GM18511 (cell line): ENCODE measurements at regions not wholly inside any gene's neighbourhood (a gene's known extent, or its start where the extent isn't known, plus 50 kb on each side); places are given as distances from the start of the nearest gene placed in this dataset.
"Not testable (repeated sequence)": the region's sequence is repeated elsewhere in the genome, so short reads cannot be mapped to it uniquely, and the experiment has no call there.

Experiments used
- ATAC-seq: cut with Tn5 transposase; IDR thresholded peaks from one replicate; pipeline ENCODE4 v1.9.1; 2021; ENCODE audit warnings: mild to moderate bottlenecking, moderate library complexity; ENCODE audit not compliant: unreplicated experiment

DNA sequence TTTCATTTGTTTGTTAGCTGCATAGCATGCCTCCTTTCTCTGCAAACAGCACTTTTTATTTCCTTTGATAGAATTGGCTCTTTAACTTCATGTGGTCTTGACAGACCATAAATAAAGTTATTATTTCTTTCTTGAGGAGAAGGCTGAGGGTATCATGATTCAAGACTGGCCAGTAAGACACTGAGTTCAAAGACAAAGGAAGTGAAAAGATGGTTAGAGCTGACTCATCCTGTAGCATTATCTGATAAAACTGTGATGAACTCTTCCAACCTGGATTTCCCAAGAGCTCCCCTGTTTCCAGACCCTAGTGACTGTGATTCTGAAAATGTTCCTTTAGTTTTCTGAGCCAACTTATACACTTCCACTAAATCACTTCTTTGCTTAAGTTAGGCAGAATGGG, 179.3 kb upstream of the FAT3 start:
- ATAC-seq = no peak

DNA sequence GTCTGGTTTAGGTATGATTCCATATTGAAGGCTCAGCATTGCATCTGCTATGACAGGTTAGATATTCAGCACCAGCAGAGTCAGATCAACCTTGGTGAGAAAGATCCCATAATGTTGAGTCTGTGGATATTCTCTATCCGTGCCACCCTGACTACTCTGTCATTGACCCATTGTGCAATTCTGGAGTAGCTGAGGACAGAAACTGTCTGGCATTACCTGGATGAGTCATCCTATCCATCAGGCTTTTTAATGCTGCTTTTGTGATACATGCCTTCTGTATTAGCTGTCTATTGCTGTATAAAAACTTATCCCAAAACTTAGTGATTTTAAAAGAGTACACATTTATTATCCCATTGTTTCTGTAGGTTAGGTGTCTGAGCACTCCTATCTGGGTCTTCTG, 189.1 kb upstream of the FAT3 start:
- no peak for ATAC-seq

DNA sequence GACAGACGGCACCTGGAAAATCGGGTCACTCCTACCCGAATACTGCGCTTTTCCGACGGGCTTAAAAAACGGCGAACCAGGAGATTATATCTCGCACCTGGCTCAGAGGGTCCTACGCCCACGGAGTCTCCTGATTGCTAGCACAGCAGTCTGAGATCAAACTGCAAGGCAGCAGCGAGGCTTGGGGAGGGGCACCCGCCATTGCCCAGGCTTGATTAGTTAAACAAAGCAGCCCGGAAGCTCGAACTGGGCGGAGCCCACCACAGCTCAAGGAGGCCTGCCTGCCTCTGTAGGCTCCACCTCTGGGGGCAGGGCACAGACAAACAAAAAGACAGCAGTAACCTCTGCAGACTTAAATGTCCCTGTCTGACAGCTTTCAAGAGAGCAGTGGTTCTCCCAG, 197.5 kb upstream of the FAT3 start:
- not testable (repeated sequence) for ATAC-seq

DNA sequence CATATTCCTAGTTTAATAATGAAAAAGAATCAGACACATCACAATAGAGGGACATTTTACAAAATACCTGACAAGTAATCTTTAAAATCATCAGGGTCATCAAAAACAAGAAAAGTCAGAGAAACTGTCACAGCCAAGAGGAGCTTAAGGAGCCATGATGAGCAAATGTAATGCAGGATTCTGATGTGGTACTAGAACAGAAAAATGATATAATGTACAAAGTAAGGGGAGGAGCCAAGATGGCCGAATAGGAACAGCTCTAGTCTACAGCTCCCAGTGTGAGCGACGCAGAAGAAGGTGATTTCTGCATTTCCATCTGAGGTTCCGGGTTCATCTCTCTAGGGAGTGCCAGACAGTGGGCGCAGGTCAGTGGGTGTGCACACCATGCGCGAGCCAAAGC, 198.0 kb upstream of the FAT3 start:
- ATAC-seq = no peak

DNA sequence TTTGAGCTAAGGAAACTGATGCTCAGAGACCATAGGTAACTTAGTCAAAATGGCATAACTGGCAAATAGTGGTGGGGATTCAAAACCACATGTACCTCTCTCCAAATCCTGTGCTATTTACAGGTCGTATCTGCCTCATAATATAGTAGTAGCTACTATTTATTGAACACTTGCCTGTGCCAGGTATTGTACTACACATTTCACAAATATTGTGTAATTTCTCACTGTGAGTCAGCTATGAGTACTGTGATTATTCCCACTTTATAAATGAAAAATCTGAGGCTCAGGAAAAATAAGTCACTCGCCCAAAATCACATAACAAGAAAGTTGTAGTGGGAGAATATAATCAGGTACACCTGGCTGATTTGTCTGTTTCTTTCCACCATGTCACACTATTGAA, 199.8 kb upstream of the FAT3 start:
- ATAC-seq = no peak

DNA sequence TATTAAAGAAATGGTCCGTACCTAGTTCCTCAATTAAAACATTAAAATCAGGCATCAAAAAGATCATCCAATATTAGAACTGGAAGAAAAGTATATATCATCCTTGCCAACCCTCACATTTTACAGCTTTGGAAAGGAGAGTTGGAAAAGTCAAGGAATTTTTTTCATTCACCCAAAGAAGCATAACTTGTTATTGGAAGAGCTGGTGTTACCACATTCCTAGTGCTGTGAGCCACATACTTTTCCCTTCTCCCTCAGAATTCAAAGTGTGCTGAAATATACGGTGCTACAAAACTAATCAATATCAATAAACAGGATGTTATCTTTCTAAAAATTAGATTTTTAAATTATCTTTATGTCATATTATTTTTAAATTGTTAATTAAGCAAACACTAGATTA, 202.1 kb upstream of the FAT3 start:
- ATAC-seq = no peak

DNA sequence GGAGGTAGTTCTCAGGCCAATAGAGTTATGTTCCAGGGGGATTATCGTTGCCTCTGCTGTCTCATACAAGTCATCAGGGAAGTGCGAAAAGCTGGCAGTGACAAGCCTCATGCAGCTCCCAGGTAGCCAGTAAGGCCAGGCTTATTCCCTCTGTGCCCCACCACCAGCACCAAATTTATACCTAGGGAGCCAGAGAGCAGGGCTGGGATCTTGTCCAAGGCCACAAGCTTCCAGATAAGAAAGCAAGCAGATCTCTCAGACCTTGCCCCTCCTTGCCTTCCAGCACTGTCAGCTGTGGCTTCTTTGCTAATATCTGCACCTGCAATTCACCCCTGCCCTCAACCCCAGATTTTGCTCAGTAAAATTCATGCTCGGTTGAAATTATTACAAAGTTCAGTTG, 206.3 kb upstream of the FAT3 start:
- no peak for ATAC-seq

DNA sequence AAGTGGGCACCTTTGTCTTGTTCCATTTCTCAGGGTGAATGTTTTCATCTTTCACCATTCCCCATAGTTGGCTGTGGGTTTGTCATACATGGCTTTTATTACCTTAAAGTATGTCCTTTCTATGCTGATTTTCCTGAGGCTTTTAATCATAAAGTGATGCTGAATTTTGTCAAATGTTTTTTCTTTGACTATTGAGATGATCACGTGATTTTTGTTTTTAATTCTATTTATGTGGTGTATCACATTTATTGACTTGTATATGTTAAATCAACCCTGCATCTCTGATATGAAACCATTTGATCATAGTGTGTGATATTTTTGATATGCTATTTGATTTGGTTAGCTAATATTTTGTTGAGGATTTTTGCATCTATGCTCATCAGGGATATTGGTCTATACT, 216.4 kb upstream of the FAT3 start:
- no peak for ATAC-seq

DNA sequence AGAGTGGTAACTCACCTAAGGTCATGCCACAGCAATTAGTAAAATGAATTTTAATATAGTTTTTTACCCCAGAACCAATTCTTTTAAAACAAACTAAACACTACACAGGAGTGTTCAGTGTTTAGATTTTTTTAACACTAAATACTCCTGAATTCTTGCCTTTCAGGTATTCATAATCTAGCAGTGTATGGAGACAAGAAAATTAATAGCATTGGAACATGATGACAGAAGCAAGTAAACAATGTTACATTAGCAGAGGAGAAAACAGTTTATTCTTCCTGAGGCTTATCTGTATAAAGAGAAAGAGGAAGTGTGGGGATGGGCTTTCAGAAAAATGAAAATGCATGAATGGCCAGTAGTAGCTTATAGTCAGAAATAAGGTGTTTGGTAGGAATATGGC, 222.1 kb upstream of the FAT3 start:
- no peak for ATAC-seq

DNA sequence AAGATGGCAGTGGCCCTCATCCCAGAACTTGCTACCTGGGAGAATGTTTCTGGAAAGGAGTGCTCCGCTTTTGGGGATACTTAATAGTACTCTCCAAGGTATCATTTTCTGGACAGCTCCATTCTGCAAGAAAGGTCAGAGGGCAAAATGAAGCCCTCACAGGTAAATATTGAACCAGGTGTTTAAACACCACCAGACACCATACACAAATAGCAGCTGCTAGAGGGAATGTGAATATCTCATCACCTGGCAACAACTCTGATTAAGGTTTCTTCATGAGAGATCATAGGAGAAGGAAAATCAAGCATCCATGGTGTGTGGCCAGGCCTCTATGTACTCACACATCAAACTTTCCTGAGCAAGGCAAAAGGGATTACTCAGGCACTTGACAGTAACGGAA, 226.1 kb upstream of the FAT3 start:
- ATAC-seq = no peak

DNA sequence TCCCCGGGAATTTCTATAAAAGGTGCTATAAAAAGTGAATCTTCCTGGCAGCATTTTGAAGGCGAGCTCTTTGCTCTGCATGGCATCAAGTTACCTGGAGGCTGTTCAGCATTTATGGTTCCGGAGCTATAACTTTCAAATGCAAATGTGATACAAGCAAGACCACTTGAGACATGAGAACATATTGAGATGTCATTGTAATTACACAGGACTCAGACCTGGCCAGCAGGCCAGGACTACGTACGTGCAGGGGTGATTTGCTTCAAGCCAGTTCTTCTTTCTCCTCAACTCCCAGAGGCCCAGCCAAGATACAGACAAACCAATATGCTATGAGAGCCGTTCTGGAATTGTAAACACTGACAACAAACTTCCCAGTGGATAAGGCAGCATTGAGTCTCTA, 227.4 kb upstream of the FAT3 start:
- no peak for ATAC-seq

DNA sequence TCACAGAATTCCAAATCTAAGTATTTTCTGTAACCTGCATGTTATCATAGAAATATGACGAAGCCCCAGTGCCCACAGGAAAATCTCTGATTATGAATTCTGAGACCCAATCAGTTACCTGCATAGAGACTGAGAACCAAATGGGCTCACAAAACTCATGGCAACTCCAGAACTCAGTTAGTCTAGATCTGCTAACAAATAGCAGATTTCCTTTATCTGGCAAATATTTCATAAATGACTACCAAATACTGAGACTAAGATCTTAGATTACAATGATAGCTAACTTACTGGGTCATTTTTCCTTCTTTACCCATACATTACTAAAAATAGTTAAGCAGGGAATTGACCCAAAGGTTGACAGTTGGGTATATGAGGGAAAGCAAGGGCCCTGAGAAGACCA, 228.1 kb upstream of the FAT3 start:
- no peak for ATAC-seq

DNA sequence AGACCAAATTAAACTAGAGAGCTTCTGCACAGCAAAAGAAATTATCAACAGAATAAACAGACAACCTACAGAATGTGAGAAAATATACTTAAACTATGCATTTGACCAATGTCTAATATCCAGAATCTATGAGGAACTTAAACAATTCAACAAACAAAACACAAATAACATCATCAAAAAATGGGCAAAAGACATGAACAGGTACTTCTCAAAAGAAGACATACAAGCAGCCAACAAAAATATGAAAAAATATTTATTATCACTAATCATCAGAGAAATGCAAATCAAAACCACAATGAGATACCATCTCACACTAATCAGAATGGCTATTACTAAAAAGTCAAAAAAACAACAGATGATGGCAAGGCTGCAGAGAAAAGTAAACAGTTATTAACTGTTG, 236.2 kb upstream of the FAT3 start:
- ATAC-seq = not testable (repeated sequence)

DNA sequence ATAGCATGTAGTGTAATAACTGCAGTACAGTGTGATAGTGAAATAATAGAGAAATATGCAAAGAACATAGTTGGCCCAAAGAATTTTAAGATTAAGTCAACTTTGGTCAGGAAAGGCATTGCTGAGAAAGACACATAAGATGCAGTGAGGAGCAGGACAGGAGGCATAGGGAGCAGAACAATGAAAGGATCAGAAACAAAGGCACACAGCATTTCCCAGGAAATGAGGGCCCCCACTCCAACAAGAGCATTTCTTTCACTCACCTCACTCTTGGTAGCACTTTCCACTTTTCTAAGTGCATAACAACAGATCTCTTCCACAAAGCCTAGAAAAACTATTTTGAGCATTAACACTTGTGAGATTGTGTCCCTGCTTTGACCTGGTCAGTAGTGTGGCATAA, 238.4 kb upstream of the FAT3 start:
- no peak for ATAC-seq

DNA sequence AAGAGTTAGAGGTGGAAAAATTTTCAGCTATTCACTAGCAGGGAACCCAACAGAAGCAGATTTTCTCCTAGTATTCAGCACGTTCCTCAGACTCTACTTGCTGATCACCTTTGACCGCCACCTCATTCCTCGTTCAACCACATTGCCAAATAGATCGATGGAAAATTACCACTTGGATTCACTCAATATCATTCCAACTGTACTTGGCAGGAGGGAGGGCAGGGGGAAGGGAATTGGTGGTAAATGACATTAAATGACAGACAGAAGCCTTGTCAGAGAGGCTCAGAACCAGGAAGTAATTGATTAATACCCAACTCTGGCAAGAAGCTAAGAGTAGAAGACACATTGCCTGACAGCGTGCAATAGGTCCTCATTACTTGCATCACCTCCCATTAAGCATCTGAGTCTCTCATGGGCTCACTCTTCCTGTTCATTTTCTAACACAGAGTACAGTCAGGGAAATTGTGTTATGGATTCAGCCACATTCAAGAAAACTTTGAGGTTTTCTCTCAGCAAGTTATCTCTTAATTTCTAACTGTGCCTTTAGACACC, 240.5 kb upstream of the FAT3 start:
- no peak for ATAC-seq

DNA sequence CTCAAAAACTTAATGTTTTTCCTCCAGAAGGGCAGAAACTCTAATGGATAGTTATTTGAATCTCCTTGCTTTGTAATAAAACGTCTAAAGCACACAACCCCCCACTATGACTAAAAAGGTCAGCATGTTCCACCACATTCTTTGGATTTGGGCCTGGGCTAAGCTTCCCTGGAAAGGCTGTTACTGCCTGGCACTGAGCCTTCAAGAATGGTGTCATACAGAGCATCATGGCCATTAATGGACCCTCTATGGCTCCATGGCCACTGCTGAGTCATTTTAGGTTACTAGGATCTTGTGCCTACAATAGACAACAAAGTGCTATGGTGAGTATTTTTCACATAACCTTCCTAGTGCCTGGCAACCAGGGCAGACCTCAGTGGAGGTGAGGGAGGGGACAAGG, 242.6 kb upstream of the FAT3 start:
- ATAC-seq = no peak

DNA sequence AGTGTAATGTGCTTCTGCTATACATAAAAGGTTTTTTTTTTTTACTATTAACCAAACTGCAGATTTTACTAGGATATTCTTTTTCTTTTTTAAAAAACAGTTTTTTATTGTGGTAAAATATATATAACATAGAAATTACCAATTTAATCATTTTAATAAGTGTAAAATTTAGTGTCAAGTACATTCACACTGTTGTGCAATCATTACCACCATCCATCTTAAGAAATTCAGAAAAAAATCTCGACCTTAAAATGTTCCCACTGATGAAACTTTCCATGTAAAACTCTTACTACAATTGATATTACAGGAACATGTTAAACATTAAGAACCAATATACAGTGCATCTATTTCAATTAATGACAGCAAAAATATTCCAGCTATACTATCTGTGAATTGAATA, 244.8 kb upstream of the FAT3 start:
- ATAC-seq = no peak

DNA sequence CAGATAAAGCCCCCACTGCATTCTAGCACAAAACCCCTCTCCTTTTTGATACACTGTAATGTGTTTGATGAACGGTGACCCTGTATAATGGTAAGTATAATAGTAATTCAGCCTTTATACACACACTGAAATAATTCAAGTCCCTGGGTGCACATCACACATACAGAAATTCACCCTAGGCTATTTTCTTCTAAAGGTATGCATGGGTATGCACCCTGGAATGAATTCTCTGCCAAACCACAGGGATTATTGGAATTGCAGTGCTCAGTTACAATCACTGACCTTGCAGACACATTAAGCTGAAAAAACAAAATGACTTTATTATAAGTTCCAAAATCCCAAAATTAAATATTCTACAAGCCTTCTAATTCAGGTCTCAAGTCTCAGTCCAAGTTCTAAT, 245.9 kb upstream of the FAT3 start:
- ATAC-seq = no peak

DNA sequence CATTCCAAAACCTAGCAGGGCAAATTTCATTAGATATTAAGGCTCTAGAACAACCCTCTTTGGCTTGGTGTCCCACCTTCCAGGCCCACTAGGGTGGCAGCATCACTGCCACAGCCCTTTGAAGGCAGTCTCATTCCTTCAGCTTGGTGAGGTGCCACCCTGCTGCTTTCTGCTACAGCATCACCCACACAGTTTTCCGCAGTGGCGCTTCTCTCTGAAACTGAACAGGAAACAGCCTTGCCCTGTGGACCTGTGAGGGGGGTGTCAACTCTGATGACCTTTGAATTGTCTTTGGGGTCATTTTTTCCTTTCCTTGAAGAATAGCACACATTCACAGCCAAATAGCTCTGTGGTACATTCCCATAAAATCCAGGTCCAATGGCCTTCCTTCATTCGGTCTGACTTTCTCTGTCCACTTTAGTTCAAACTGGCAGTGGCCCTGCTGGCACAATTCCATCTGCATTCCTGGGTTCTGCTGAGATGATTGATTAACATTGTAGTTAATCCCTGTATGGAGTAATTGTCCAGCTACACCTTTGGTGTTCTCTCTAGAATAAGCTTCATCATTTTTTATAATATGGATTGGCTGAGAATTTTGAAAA, 251.9 kb upstream of the FAT3 start:
- no peak for ATAC-seq

DNA sequence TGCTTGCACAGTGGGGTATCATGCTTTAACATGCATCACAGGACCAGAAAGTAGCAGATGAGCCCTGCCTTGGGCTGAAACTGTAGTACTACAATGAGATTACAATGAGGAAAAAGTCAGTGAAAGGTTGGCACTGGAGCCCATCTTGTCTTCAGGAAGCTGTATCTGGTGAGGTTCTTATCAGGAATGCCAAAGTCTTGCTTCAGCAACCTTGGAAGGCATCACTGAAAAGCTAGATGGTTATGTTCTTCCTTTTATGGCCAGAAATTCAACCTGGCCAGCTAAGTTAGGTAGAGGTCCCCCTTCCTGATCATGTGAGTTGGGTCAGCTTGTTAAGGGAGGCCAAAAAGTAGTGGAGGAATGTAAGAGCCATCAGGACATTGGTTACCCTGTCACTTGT, 254.0 kb upstream of the FAT3 start:
- ATAC-seq = no peak

DNA sequence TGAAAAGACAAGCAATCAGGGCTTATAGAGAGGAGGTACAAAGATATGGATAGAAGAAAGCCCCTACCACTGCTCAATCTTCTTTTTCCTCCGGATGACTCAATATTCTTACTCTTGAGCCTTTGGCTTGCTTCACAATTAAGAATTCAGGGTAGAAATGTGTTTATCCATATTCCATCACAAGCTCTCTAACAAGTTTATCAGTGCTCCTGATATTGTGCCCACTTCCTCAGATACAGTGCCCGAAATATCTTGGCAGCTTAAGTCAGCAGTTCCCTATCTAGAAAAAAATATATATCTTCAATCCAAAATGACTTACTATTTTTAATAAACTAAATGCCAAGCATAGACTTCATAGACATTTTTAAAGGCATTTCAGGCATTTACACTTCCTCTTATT, 255.1 kb upstream of the FAT3 start:
- ATAC-seq = no peak

DNA sequence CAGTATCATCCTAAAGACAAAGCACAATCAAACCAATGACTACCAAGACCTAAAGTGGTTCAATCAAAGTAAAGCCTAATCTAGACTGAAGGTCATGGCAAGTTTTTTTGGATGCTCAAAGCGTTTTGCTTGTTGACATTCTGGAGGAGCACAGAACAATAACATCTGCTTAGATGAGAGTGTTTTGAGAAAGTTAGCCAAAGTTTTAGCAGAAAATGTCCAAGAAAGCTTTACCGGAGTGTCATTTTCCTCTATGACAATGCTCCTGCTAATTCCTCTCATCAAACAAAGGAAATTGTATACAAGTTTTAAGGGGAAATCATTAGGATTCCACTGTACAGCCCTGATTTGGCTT, 256.9 kb upstream of the FAT3 start:
- no peak for ATAC-seq

DNA sequence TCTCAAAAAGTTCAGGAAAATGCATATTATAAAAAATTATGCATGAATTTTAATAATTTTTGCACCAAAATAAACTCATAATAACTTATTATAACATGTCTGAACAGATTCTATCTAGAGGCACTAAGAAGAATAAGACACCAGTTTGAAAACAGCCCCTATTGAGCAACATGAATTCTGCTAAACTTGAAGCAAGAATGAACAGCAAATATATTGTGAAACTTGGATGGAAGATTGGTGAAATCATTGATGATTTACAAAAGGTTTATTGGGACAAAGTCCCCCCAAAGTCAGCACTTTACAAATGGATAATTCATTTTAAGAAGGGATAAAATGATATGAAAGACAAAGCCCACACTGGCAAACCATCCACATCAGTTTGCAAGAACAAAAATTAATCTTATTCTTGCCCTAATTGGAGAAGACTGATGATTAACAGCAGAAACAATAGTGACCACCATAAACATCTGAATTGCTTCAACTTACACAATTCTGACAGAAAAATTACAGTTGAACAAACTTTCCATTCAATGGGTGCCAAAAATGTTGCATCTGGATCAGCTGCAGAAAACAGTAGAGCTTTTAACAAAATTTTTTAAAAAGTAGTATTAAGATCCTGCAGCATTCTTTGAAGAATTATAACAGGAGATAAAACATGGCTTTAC, 257.5 kb upstream of the FAT3 start:
- ATAC-seq = no peak
